ENCODE measurements at regions not wholly inside any gene's neighbourhood (a gene's known extent, or its start where the extent isn't known, plus 50 kb on each side); places are given as distances from the start of the nearest gene placed in this dataset.

DNA sequence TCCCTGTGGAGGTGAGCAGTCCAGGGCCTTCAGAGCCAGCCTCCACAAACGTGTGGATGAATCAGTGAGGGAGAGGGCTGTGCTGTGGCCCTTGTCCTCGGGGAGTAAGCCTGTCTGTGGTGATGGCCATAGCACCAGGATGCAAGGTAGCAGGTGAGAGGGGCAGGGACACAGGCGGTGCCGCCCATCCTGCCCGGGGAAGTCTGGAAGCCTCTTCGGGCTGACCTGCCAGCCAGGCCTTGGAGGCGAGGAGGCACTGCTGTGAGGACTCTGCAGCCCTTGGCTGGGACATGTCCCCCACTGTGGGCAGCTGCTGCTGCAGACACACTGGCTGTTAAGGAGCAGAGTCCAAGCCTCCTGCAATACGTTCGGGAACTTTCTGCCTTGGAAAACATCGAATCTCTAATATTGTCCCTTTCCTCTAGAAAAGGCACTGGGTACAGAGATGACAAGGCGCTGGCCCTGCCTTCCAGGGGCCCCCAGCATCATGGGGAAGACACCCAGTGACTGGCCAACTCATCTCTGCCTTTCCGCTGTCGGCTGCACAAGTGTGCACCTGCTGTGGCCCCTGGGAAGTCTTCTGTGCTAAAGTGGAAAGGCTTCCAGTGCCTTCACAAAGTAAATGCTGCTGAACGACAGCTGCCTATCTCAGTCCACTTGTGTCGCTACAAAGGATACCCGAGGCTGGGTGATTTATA lies 101.4 kb downstream of the ADRA2C start:
- no peak overlapping the region for H3K4me3 ChIP-seq (ENCODE audit: low read depth, low read length)
- no peak for TF ChIP-seq CTCF (IDR thresholded peaks at IDR 0.05; ENCODE audit: insufficient read depth, low read depth, low read length)

GRCh38 chr4:3868211-3869173 lies 102.3 kb downstream of the ADRA2C start:
- H3K4me3 ChIP-seq (ENCODE audit: low read depth, low read length) = no peak overlapping the region
- TF ChIP-seq CTCF (IDR thresholded peaks at IDR 0.05; ENCODE audit: insufficient read depth, low read depth, low read length) = no peak
- peak; percentile 25 for DNase-seq (ENCODE audit: low read depth)

More for the DNA sequence above, 101.4 kb downstream of the ADRA2C start:
- DNase-seq (ENCODE audit: low read depth) = no peak

DNA sequence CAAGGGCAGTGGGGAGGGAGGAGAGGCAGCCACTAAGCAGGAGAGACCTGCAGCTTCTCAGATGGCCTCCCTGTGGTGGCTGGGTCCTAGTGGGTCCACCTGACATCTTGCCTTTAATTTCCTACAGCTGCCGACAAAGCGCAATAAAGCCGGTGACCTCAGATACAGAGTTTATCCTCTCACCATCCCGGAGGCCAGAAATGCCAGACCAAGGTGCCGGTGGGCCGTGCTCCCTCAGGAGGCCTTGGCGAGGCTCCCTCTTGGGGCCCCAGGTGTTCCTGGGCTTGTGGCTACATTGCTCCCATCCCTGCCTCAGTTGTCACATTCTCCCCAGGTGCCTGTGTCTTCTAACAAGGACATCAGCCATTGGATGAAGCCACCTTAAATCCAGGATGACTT lies 103.0 kb downstream of the ADRA2C start:
- no peak for DNase-seq (ENCODE audit: low read depth)
- no peak overlapping the region for H3K4me3 ChIP-seq (ENCODE audit: low read depth, low read length)
- TF ChIP-seq CTCF (IDR thresholded peaks at IDR 0.05; ENCODE audit: insufficient read depth, low read depth, low read length) = no peak

GRCh38 chr4:3869661-3870566 lies 103.7 kb downstream of the ADRA2C start:
- TF ChIP-seq CTCF (IDR thresholded peaks at IDR 0.05; ENCODE audit: insufficient read depth, low read depth, low read length) = no peak
- H3K4me3 ChIP-seq (ENCODE audit: low read depth, low read length) = no peak overlapping the region
- no peak for DNase-seq (ENCODE audit: low read depth)

DNA sequence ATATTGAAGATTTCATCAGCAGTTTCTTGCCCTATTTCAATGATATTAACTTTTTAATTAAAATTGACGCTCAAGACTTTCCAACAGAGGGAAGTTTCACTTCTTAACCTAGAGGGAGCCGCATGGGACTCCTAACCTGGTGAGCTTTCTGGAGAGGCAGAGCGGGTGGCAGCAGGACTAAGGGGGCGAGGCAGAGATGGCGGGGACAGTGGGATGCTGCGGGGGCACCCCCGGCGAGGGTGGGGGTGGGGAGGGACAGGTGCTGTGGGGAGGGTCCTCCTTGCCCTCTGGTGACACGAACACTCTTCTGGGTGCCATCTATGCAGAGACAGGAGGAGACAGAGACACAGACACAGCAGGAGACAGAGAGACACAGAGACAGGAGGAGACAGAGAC lies 104.4 kb downstream of the ADRA2C start:
- no peak for DNase-seq (ENCODE audit: low read depth)
- TF ChIP-seq CTCF (IDR thresholded peaks at IDR 0.05; ENCODE audit: insufficient read depth, low read depth, low read length) = no peak
- H3K4me3 ChIP-seq (ENCODE audit: low read depth, low read length) = no peak overlapping the region

- no peak overlapping the region for H3K4me3 ChIP-seq (ENCODE audit: low read depth, low read length)
- no peak for TF ChIP-seq CTCF (IDR thresholded peaks at IDR 0.05; ENCODE audit: insufficient read depth, low read depth, low read length)
- DNase-seq (ENCODE audit: low read depth) = no peak
Measured at GRCh38 chr4:3871181-3871852, 105.1 kb downstream of the ADRA2C start.

Measured in fibroblast of villous mesenchyme (primary cell).